Activated B cell treated with CpG ODN at 0.5 μM for 24 hours (primary cell): ENCODE measurements at regions not wholly inside any gene's neighbourhood (a gene's known extent, or its start where the extent isn't known, plus 50 kb on each side); places are given as distances from the start of the nearest gene placed in this dataset.

Experiments used
- ATAC-seq: fragments of 200-7000 bp; cut with Tn5 transposase; one replicate; pipeline ENCODE4 v1.10.0; 2021; ENCODE audit warnings: low read depth, mild to moderate bottlenecking, moderate library complexity
- CTCF ChIA-PET: fragments of 350-600 bp; sonication (Branson Sonifier 250); formaldehyde crosslinking; loops from one replicate; lab custom pipeline; 2021; ENCODE audit warnings: antibody characterized with exemption; lab: Charles Lee
- POLR2A ChIA-PET: fragments of 350-600 bp; sonication (Branson Sonifier 250); formaldehyde crosslinking; loops from one replicate; lab custom pipeline; 2021; ENCODE audit warnings: antibody characterized with exemption; lab: Charles Lee
- DNase-seq: peaks from one replicate; pipeline ENCODE4 v3.0.0; 2022
- H3K27ac Mint-ChIP-seq: one replicate; pipeline ENCODE4 v1.8.0; 2020; ENCODE audit warnings: mixed read lengths
- H3K27me3 Mint-ChIP-seq: one replicate; pipeline ENCODE4 v1.8.0; 2021; ENCODE audit warnings: mixed read lengths
- H3K36me3 Mint-ChIP-seq: one replicate; pipeline ENCODE4 v1.8.0; 2021; ENCODE audit warnings: low read depth, mixed read lengths
- H3K4me1 Mint-ChIP-seq: one replicate; pipeline ENCODE4 v1.8.0; 2021; ENCODE audit warnings: mixed read lengths
- H3K4me3 Mint-ChIP-seq: one replicate; pipeline ENCODE4 v1.8.0; 2020; ENCODE audit warnings: mild to moderate bottlenecking, mixed read lengths
- H3K9me3 Mint-ChIP-seq: one replicate; pipeline ENCODE4 v1.8.0; 2020; ENCODE audit warnings: mixed read lengths
- intact Hi-C: fragments of 100-400 bp; cut with micrococcal nuclease; formaldehyde crosslinking; loops from one replicate; pipeline ENCODE4 v1.15.1; 2024
- TF ChIP-seq, protein P1 (sequence below): fragments of 200-600 bp; IDR thresholded peaks from one replicate; pipeline ENCODE4 v1.8.0; 2022; ENCODE audit warnings: antibody characterized with exemption, mild to moderate bottlenecking

DNA sequence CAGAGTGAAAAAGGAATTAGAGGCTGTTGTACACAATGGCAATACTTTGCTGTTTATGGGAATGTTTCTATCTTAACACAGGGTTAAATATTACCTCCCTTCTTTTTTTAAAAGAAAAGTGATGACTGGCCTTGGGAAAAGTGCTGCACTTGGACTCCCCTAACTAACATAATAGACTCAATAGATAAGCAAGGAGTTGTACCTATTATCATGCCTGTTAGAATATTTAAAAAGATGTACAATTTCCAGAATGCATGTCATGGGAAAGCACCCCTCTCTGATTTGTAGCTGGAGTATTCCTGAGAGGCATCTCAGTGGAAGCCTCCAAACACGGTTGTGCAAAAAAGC, 79.3 kb upstream of the GPC6 start:
- Mint-ChIP-seq H3K9me3 (peaks cover 3% of the 10 kb centered on the region), H3K36me3 (no peaks in the 10 kb centered on the region), H3K27me3 (no peaks in the 10 kb centered on the region), H3K4me3 (no peak overlapping the region), H3K4me1 (no peaks in the 10 kb centered on the region), H3K27ac (no peak overlapping the region)
- intact Hi-C loops, result no loop called here
- TF ChIP-seq, protein P1, sequence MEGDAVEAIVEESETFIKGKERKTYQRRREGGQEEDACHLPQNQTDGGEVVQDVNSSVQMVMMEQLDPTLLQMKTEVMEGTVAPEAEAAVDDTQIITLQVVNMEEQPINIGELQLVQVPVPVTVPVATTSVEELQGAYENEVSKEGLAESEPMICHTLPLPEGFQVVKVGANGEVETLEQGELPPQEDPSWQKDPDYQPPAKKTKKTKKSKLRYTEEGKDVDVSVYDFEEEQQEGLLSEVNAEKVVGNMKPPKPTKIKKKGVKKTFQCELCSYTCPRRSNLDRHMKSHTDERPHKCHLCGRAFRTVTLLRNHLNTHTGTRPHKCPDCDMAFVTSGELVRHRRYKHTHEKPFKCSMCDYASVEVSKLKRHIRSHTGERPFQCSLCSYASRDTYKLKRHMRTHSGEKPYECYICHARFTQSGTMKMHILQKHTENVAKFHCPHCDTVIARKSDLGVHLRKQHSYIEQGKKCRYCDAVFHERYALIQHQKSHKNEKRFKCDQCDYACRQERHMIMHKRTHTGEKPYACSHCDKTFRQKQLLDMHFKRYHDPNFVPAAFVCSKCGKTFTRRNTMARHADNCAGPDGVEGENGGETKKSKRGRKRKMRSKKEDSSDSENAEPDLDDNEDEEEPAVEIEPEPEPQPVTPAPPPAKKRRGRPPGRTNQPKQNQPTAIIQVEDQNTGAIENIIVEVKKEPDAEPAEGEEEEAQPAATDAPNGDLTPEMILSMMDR, result no peak
- no peak for ATAC-seq
- POLR2A ChIA-PET, result no interaction called here
- no peak for DNase-seq
- CTCF ChIA-PET, result no interaction called here

DNA sequence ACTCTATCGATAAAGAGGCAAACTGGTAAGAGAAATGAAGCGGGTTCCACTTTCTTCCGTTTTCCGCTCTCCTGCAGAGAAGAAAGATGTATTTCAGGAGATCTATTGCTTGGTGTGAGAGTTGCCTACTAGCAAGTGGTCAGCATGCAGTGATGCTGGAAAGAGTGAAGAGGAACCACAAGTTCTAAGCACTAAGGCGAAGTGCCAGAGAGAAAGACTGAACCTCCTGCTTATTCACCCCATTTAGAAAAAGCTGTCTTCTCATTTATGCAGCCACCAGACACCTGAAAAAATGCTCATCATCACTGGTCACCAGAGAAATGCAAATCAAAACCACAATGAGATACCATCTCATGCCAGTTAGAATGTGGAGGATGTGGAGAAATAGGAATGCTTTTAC, 78.7 kb upstream of the GPC6 start:
- CTCF ChIA-PET, result no interaction called here

DNA sequence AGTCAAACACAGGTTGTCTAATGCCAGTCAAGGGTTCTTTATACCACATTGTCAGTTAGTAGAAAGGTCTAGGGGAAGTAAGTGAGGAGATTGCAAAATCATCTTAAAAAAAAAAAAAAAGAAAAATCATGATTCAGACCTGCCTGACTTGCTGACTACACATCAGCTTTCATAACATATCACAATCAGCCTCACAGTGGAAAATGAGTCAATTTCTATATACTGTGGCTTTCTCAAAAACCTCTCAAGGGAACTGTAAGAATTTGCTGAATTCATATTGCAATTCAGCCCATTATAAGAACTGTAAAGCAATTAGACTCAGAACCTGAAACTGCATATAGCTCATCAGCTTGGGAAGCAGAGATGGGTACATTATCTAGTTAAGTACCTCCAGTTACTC, 75.3 kb upstream of the GPC6 start:
- ATAC-seq, result no peak
- POLR2A ChIA-PET, result no interaction called here
- no peak overlapping the region for H3K4me3 Mint-ChIP-seq

More for the DNA sequence above, 78.7 kb upstream of the GPC6 start:
- no peaks in the 10 kb centered on the region for H3K27me3 Mint-ChIP-seq
- H3K36me3 Mint-ChIP-seq, result no peaks in the 10 kb centered on the region
- no peak for DNase-seq
- no peak overlapping the region for H3K4me3 Mint-ChIP-seq
- no peak for ATAC-seq
- H3K9me3 Mint-ChIP-seq, result peaks cover 3% of the 10 kb centered on the region
- no peak overlapping the region for H3K27ac Mint-ChIP-seq
- TF ChIP-seq, protein P1, result no peak
- no peaks in the 10 kb centered on the region for H3K4me1 Mint-ChIP-seq
- intact Hi-C loops, result no loop called here
- POLR2A ChIA-PET, result no interaction called here

DNA sequence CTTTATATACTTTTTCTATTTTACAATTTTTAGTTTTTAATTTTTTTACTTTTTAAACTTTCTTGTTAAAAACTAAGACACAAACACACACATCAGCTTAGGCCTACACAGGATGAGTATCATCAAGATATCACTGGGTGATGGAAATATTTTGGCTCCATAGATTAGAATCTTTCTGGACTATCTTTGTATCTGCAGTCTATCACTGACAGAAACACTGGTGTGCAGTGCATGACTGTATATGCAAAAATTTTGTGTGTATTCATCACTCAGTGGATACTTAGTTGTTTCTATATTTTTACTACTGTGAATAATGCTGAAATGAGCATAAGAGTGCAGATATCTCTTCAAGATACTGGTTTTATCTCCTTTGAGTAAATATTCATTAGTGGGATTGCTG, 68.0 kb upstream of the GPC6 start:
- intact Hi-C loops, result no loop called here
- DNase-seq, result no peak
- no peak for ATAC-seq
- CTCF ChIA-PET, result no interaction called here
- Mint-ChIP-seq H3K4me1 (no peaks in the 10 kb centered on the region), H3K27me3 (no peaks in the 10 kb centered on the region), H3K36me3 (no peaks in the 10 kb centered on the region), H3K4me3 (no peak overlapping the region), H3K27ac (no peak overlapping the region), H3K9me3 (peaks cover 2% of the 10 kb centered on the region)
- POLR2A ChIA-PET, result no interaction called here
- TF ChIP-seq, protein P1, result no peak

More for the DNA sequence above, 75.3 kb upstream of the GPC6 start:
- CTCF ChIA-PET, result no interaction called here
- Mint-ChIP-seq H3K27me3 (no peaks in the 10 kb centered on the region), H3K27ac (no peak overlapping the region), H3K9me3 (peaks cover 3% of the 10 kb centered on the region), H3K36me3 (no peaks in the 10 kb centered on the region), H3K4me1 (no peaks in the 10 kb centered on the region)
- TF ChIP-seq, protein P1, result no peak
- DNase-seq, result no peak
- intact Hi-C loops, result no loop called here

DNA sequence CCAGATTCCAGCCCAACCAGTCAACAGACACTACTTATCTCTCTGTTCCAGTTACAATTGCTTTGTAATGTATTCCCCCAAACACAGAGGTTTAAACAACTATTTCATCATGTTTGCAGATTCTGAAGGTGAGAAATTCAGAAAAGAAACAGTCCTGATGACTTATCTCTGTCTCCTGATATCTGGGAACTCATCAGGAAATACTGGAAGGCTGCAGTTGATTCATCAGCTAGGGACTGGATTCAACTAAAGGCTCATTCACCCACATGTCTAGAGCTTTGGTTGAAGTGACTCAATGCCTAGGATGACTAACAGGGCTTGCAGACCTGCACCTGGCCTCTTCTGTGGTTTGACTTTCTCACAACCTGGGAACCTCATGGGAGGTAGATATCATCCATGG, 56.6 kb upstream of the GPC6 start:
- Mint-ChIP-seq H3K36me3 (no peaks in the 10 kb centered on the region), H3K4me1 (no peaks in the 10 kb centered on the region), H3K9me3 (peaks cover 6% of the 10 kb centered on the region), H3K4me3 (no peak overlapping the region), H3K27me3 (no peaks in the 10 kb centered on the region), H3K27ac (no peak overlapping the region)
- no peak for ATAC-seq
- TF ChIP-seq, protein P1, result no peak
- POLR2A ChIA-PET, result no interaction called here
- intact Hi-C loops, result no loop called here
- CTCF ChIA-PET, result no interaction called here
- no peak for DNase-seq
